HG03457 (cell line): ENCODE measurements at regions not wholly inside any gene's neighbourhood (a gene's known extent, or its start where the extent isn't known, plus 50 kb on each side); places are given as distances from the start of the nearest gene placed in this dataset.
"Not testable (repeated sequence)": the region's sequence is repeated elsewhere in the genome, so short reads cannot be mapped to it uniquely, and the experiment has no call there.

ENCODE experiments used
- ATAC-seq: cut with Tn5 transposase; IDR thresholded peaks from one replicate; pipeline ENCODE4 v1.9.1; 2021; ENCODE audit warnings: moderate number of reproducible peaks; ENCODE audit not compliant: unreplicated experiment

DNA sequence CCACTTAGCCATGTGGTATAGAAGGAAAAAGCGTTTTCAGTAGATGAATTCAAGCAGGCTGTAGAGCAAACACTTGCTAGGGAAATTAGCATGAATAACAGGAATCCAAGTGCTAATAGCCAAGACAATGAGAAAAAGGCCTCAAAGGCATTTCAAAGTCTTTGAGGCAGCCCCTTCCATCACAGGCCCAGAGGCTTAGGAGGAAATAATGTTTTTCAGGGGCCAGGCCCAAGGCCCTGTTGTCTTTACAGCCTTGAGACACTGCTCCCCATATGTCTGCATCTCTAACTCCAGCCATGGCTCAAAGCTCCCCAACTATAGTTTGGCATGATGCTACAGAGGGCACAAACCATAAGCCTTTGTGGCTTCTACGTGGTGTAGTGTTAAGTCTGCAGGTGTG lies 563.5 kb downstream of the TAF11L14 start:
- ATAC-seq = no peak

DNA sequence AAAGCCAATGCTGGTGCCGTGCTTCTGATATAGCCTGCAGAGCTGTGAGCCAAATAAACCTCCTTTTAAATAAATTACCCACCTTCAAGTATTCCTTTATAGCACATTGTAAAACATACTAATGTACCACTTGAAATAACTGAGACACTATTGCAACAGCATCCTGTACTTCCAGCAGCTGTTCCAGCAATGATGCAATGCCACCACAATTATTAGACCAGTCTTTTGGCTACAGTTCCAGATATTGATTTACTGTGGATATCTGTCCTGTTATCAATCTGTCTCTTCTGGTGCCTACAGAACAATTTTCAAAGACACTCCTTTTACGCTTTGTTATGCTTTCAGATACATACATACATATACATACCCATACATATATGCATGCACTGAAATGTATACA lies 567.9 kb downstream of the TAF11L14 start:
- no peak for ATAC-seq

DNA sequence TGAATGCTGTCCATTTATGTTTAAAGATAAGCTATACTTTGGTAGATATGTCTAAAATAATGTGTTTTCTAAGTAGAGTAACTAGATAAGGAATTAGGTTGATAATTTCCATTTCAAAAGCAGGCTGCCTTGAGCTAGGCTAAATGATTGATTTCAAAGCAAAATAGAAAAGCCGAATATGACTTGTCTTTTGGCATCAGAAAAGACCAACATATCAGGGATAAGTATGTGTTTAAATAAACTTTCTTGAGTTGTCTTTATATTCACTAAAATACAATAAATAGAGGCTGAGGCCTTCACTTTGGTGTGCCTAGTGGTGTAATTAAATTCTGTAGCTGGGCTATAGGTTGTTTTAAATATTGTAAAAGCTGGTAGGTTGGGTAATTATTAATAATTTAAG lies 569.0 kb downstream of the TAF11L14 start:
- ATAC-seq = no peak

DNA sequence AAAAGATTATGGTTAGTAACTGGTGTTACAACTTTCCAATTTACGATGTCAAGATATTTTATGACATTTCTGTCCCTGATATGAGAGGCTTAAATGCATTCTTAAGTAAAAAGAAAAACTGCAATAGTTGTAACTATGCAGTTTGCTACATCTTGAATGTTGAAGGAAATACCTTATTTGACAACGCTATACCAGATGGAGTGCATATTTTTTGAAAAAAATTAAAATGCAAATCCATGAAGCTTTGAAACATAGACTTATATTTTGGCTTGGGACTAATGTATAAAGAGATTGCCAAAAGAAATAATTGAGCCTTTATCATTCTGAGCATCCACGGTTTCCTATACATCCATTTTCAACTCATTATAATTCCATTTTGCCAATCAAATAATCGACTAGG lies 579.4 kb downstream of the TAF11L14 start:
- no peak for ATAC-seq

DNA sequence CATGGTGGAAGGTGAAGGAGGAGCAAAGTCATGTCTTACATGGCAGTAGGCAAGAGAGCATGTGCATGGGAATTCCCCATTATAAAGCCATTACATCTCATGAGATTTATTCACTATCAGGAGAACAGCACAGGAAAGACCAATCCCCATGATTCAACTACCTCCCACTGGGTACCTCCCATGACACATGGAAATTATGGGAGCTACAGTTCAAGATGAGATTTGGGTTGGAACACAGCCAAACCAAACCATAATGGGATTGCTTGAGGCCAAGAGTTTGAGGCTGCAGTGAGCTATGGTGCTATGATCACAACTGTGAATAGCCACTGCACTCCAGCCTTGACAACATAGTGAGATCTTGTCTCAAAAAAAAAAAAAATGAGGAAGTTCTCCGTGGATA lies 581.8 kb downstream of the TAF11L14 start:
- no peak for ATAC-seq

- no peak for ATAC-seq
Measured at GRCh38 chr5:18216729-18217128, 582.5 kb downstream of the TAF11L14 start.

DNA sequence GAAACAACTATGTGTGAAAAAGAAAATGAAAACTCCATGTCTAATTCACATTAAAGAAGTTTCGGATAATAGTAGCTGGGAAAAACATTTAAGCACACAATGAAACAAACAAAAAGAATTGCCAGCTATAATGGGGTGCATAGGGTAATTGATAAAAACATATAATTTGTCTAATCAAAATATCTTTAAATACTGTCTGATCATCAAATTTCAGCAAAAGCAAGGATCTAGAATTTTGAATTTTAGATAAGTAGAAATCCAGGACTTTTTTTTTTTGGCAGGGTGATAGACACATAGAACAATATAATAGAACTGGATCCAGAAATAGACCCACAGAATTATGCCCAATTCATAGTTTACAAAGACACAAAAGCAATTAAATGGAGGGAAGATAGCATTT lies 585.0 kb downstream of the TAF11L14 start:
- ATAC-seq = no peak

- ATAC-seq = no peak
Measured at GRCh38 chr5:18220631-18221030, 586.4 kb downstream of the TAF11L14 start.

- ATAC-seq = no peak
Measured at GRCh38 chr5:18236386-18236785, 602.1 kb downstream of the TAF11L14 start.

GRCh38 chr5:18238321-18238720 lies 604.1 kb downstream of the TAF11L14 start:
- ATAC-seq = no peak

- ATAC-seq = no peak
Measured at GRCh38 chr5:18240971-18241370, 606.7 kb downstream of the TAF11L14 start.

GRCh38 chr5:18243846-18244245 lies 609.6 kb downstream of the TAF11L14 start:
- no peak for ATAC-seq

DNA sequence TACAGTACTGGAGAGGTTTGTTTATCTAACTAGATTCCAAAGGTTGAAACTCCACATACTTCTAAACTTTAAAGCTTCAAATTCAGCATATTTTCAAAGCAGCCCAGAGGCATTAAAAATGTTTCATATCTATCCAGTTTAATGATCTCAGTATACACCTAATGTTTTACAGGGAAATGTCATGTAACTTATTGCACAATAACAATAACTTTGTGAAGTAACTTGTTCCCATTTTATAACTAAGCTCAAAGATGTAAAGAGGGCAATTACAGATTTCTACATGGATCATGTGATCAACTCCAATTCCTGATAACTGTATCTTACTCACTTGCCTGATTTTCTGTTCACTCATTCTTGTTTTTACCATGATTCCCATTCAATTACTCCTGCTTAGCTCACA lies 610.0 kb downstream of the TAF11L14 start:
- no peak for ATAC-seq

DNA sequence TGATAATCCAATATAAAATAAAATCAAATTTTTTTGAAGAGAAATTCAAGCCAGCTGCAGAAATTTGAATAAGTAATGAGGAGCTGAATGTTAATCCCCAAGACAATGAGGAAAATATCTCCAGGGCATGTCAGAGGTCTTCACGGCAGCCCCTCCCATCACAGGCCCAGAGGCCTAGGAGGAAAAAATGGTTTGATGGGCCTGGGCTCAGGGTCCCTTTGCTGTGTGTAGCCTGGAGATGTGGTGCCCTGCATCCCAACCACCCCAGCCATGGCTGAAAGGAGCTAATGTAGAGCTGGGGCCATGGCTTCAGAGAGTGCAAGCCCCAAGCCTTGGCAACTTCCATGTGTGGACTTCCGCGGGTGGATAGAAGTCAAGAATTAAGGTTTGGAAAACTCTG lies 618.3 kb downstream of the TAF11L14 start:
- ATAC-seq = no peak

DNA sequence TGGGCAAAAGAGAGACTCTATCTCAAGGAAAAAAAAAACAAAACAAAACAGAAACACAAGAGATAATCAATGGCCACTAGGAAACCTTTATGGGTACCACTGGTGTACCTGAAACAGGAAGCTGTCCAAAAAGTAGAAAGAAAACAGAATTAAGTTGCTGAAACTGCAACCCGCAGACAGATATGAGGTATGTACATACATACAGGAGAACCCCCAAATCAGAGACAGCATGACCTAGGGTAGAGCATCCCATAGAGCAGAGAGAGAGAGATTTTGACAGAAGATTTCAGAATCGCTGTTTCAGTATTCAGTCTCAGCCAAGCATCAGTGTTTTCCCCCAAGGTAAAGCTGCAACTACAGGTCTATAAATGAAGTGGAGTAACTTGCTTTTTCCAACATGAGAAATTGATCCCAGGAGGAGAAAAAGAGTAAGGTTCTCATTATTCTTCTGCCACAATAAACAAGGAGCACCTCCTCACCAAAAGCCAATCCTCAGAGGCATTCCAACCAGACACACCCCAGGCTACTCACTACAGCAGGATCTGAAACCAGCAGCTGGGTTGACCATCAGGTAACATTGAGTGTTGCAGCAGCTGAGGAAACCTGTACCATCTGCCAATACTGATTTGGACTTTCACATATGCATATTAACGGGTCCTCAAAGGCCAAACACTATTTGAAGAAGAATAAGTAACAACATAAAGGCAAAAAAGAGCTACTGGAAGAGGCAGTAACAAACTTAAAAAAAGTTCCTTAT lies 630.0 kb downstream of the TAF11L14 start:
- no peak for ATAC-seq

DNA sequence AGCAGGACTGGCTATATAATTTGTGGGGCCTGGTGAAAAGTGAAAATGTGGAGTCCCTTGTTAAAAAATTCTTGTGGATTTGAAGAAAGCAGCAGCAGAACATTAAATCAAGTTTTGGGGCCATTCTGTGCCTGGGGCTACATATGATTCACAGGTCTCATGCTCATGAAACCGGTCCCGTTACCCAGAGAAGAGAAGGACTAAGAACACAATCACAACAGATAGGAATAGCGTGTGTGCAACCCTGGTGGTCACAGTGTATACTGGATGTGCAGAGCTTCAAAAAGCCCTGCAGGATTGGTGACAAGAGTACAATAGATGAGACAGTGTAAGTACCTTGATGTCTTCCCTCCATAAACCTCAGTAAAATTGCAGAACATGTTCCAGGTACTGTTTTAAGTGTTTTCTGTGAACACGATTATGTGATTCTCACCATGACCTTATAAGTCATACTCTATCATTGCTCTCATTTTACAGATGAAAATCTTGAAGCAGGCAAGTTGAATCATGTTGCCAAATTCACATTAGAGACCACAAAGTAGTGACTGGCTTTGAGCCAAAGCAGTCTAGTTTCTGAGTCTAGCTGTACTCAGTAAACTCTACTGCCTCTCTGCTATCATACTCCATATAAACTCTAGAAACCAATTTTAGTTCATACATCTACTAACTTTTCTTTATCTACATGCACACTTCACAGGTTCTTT lies 636.5 kb downstream of the TAF11L14 start:
- no peak for ATAC-seq

- ATAC-seq = no peak
Measured at GRCh38 chr5:18276939-18277338, 642.7 kb downstream of the TAF11L14 start.

- ATAC-seq = no peak
Measured at GRCh38 chr5:18281947-18282581, 647.8 kb downstream of the TAF11L14 start.

- ATAC-seq = no peak
Measured at GRCh38 chr5:18285257-18285656, 651.0 kb downstream of the TAF11L14 start.

GRCh38 chr5:18292146-18292545 lies 657.9 kb downstream of the TAF11L14 start:
- ATAC-seq = no peak

DNA sequence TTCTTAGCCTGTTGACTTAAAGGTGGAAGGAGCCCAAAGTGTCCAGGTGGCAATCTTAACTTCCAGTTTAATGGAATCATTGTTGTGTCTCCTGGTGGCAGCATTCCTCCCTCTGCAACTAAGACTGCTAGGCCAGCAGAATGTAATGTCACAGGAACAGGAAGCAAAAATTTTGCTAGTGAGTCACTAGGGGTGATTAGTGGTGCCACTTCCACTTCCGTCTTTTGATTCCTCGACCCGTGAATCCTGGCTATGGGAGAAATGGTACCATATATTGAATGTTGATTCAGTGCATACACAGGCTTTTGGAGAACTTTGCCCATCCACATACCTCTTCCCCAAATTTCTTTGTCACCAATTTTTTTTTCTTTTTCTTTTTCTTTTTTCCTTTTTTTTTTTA lies 661.4 kb downstream of the TAF11L14 start:
- ATAC-seq = not testable (repeated sequence)

- no peak for ATAC-seq
Measured at GRCh38 chr5:18299166-18299565, 664.9 kb downstream of the TAF11L14 start.
